A549 (cell line): ENCODE measurements at regions not wholly inside any gene's neighbourhood (a gene's known extent, or its start where the extent isn't known, plus 50 kb on each side); places are given as distances from the start of the nearest gene placed in this dataset.

Experiments
- ATAC-seq, 2 experiments: fragments of 200-7000 bp in 1 of 2; fragments of >200 bp in 1 of 2; cut with Nextera tagmentation in 1 of 2; cut with Tn5 transposase in 1 of 2; 3 replicates each; pipeline versions ENCODE4 v1.8.0 to v1.9.1; 2018 to 2020; ENCODE audit warnings: mild to moderate bottlenecking in 1 of 2, moderate library complexity in 1 of 2
- CTCF ChIA-PET: fragments of 300-600 bp; sonication (Branson Sonifier 250); formaldehyde crosslinking; extraction: SDS; loops from one replicate; lab custom pipeline; 2021; ENCODE audit warnings: antibody characterized with exemption, inconsistent platforms; lab: Yijun Ruan, JAX
- POLR2A ChIA-PET: fragments of 350-600 bp; formaldehyde crosslinking; extraction: SDS; loops from one replicate; lab custom pipeline; 2021; ENCODE audit warnings: antibody characterized with exemption, inconsistent platforms; lab: Yijun Ruan, JAX
- DNase-seq, 2 experiments: peaks; one replicate each; pipeline versions ENCODE4 v3.0.0 to v3.0.0-alpha.2; 2011 to 2016; ENCODE audit warnings: low read depth in 1 of 2, low spot score in 1 of 2
- FAIRE-seq: peaks from 2 replicates; lab custom pipeline; 2011; peaks lifted over from hg19 to GRCh38; lab: Jason Lieb, UNC
- H3K27ac ChIP-seq, 2 experiments: fragments of >200 bp; sonication (Bioruptor Twin); formaldehyde crosslinking; 3 replicates each; pipeline ENCODE4 v1.5.1; 2016 to 2017
- H3K4me1 ChIP-seq: fragments of >200 bp; sonication (Bioruptor Twin); formaldehyde crosslinking; 3 replicates; pipeline ENCODE4 v1.6.1; 2016
- H3K4me2 ChIP-seq: fragments of >200 bp; sonication (Bioruptor Twin); formaldehyde crosslinking; 3 replicates; pipeline ENCODE4 v1.6.1; 2016
- H3K4me3 ChIP-seq: fragments of >200 bp; sonication (Bioruptor Twin); formaldehyde crosslinking; 3 replicates; pipeline ENCODE4 v1.5.1; 2016
- H3K9me3 ChIP-seq: fragments of >200 bp; sonication (Bioruptor Twin); formaldehyde crosslinking; 3 replicates; pipeline ENCODE4 v1.6.1; 2016
- CBX2 ChIP-seq: fragments of 200-600 bp; sonication (generic); IDR thresholded peaks from 2 replicates; pipeline ENCODE4 v1.6.1; 2016; ENCODE audit warnings: low read depth, mild to moderate bottlenecking, borderline replicate concordance
- CHD2 ChIP-seq: fragments of 150-350 bp; IDR thresholded peaks from 2 replicates; pipeline ENCODE4 v1.6.1; 2014; ENCODE audit warnings: low read length; ENCODE audit not compliant: partially characterized antibody
- EP300 ChIP-seq, 2 experiments: fragments of >200 bp; sonication (Bioruptor Twin); formaldehyde crosslinking; IDR thresholded peaks; 2 replicates in 1 of 2; 3 replicates in 1 of 2; pipeline ENCODE4 v1.6.1; 2016 to 2017
- ESRRA ChIP-seq: fragments of 150-350 bp; IDR thresholded peaks from 2 replicates; pipeline ENCODE4 v1.6.1; 2014; ENCODE audit warnings: mild to moderate bottlenecking, low read length, borderline replicate concordance
- KDM1A ChIP-seq: fragments of 200-600 bp; sonication (generic); IDR thresholded peaks from 2 replicates; pipeline ENCODE4 v1.6.1; 2016; ENCODE audit warnings: low read depth, mild to moderate bottlenecking
- MAFK ChIP-seq: fragments of 450-650 bp; IDR thresholded peaks from 2 replicates; pipeline ENCODE4 v1.6.1; 2014; ENCODE audit not compliant: partially characterized antibody
- MAZ ChIP-seq: fragments of 150-350 bp; IDR thresholded peaks from 2 replicates; pipeline ENCODE4 v1.6.1; 2014; ENCODE audit warnings: antibody characterized with exemption, low read depth, low read length, borderline replicate concordance
- MYC ChIP-seq: IDR thresholded peaks from 2 replicates; pipeline ENCODE4 v1.6.1; 2012; ENCODE audit warnings: mild to moderate bottlenecking, inconsistent platforms, low read length, improper control_type of control experiment, borderline replicate concordance
- NFE2L2 ChIP-seq: fragments of 150-350 bp; conservative IDR thresholded peaks from 2 replicates; pipeline ENCODE4 v1.6.1; 2014; ENCODE audit warnings: low read length
- PBX3 ChIP-seq: IDR thresholded peaks from 2 replicates; pipeline ENCODE4 v1.6.1; 2012
- RAD21 ChIP-seq, 2 experiments: fragments of >200 bp in 1 of 2; sonication (Bioruptor Twin) in 1 of 2; formaldehyde crosslinking in 1 of 2; IDR thresholded peaks in 1 of 2; conservative IDR thresholded peaks in 1 of 2; 2 replicates in 1 of 2; 3 replicates in 1 of 2; pipeline ENCODE4 v1.6.1; 2012 to 2018; ENCODE audit warnings: inconsistent platforms in 1 of 2
- RFX5 ChIP-seq: fragments of 450-650 bp; IDR thresholded peaks from 2 replicates; pipeline ENCODE4 v1.7.1; 2014; ENCODE audit warnings: antibody characterized with exemption, mild to moderate bottlenecking, moderate library complexity
- RNF2 ChIP-seq: fragments of 200-600 bp; sonication (generic); IDR thresholded peaks from 2 replicates; pipeline ENCODE4 v1.6.1; 2016; ENCODE audit warnings: low read depth, mild to moderate bottlenecking, antibody characterized with exemption, moderate library complexity, borderline replicate concordance
- WGBS: methylation state at CpG from one replicate; pipeline ENCODE4 v1.1.6; 2017; ENCODE audit errors: missing lambda C conversion rate; 5-methylcytosine and 5-hydroxymethylcytosine counted together
- TF ChIP-seq, protein P1 (sequence below): fragments of 250-450 bp; sonication (Bioruptor Pico); IDR thresholded peaks from 2 replicates; pipeline ENCODE4 v1.5.0; 2021; ENCODE audit warnings: mild to moderate bottlenecking, moderate library complexity, borderline replicate concordance
- TF ChIP-seq, protein P2 (sequence below): fragments of 250-450 bp; sonication (Bioruptor Pico); IDR thresholded peaks from 2 replicates; pipeline ENCODE4 v1.5.0; 2020; ENCODE audit warnings: low read depth, mild to moderate bottlenecking, moderate library complexity

DNA sequence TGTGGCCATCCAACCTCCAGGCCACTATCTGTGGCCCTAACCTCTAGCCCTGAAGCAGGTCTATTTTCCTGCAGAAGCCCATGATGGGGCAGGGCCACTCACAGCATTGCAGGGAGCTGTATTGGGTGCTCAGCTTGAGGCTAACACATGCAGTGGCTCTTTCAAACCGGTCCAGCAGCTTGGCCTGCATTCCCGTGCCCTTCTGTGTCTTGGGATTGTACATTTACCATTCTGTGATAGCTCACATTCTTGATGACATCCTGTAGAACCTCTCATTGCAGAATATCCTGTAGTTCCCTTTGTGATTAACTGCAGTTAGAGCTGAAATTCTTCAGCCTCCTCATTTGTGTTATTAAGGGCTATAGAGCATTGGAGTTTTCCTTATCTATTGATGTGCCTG lies 60.8 kb upstream of the ANKRD34C start:
- CTCF ChIA-PET = interaction anchor here (1.0 to 1.1 kb wide), 2 partner anchors 37 to 141 kb away, joined by 5 read pairs; no protein-coding TSS in a partner anchor
- Histone ChIP-seq H3K27ac (no peak overlapping the region), H3K4me3 (no peak overlapping the region), H3K4me1 (no peaks in the 10 kb centered on the region), H3K9me3 (peaks cover 9% of the 10 kb centered on the region), H3K4me2 (no peak overlapping the region)
- DNase-seq (no peak), ATAC-seq (no peak), FAIRE-seq (no peak)
- POLR2A ChIA-PET = no interaction called here
- TF ChIP-seq KDM1A (no peak), PBX3 (no peak), NFE2L2 (no peak), RFX5 (no peak), EP300 (IDR thresholded peaks at IDR 0.05) (no peak), CHD2 (no peak), RNF2 (no peak), ESRRA (no peak), CBX2 (no peak), MAZ (no peak)
- WGBS = 0% methylated on average over 2 of the region's 2 CpGs

GRCh38 chr15:79219393-79220056 lies 63.0 kb upstream of the ANKRD34C start:
- CTCF ChIA-PET = interaction anchor here (1.0 to 3.5 kb wide), 4 partner anchors 10 to 191 kb away, joined by 3 to 15 read pairs (median 3); no protein-coding TSS in a partner anchor
- Histone ChIP-seq H3K9me3 (peaks cover 13% of the 10 kb centered on the region), H3K4me1 (no peaks in the 10 kb centered on the region), H3K4me3 (no peak overlapping the region)
- DNase-seq = no peak
- no peak for ATAC-seq
- no peak for TF ChIP-seq MYC
- no peak for TF ChIP-seq RFX5
- TF ChIP-seq, protein P1, sequence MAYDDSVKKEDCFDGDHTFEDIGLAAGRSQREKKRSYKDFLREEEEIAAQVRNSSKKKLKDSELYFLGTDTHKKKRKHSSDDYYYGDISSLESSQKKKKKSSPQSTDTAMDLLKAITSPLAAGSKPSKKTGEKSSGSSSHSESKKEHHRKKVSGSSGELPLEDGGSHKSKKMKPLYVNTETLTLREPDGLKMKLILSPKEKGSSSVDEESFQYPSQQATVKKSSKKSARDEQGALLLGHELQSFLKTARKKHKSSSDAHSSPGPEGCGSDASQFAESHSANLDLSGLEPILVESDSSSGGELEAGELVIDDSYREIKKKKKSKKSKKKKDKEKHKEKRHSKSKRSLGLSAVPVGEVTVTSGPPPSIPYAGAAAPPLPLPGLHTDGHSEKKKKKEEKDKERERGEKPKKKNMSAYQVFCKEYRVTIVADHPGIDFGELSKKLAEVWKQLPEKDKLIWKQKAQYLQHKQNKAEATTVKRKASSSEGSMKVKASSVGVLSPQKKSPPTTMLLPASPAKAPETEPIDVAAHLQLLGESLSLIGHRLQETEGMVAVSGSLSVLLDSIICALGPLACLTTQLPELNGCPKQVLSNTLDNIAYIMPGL (CRISPR knock-in tag) = no peak
- TF ChIP-seq, all 56 proteins: peak for 0
- POLR2A ChIA-PET = no interaction called here
- WGBS = 20% methylated on average over 4 of the region's 4 CpGs
- no peak overlapping the region for H3K4me2 ChIP-seq
- FAIRE-seq = no peak
- no peak overlapping the region for H3K27ac ChIP-seq

DNA sequence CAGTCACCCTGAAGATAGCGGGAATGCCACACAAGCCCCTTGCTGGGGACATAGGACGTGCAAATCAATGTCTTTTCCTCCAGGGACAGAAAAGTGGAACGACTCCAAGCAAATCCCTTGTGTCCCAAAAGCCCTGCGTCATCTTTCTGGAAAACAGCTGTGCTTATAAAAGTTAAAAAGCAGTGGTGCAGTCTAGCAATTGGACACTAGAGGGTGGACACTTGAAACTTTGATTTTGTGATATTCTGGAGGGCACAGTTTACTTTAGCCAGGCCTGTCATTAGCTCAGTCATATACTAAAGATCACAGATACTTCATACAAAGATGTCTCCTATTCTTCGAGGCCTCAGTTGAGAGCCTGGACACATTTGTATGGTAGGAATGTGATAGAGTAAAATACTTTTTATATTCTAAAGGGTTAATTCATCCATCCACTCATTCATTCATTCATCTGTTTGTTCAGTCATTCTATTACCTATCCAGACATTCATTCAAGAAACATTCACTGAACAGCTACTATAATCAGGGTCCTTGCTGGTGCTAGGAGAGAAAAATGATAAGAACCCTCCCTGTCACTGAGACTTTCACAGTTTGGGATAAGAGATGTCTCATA lies 63.8 kb upstream of the ANKRD34C start:
- 8% methylated on average over 5 of the region's 5 CpGs for WGBS
- TF ChIP-seq RAD21 (conservative IDR thresholded peaks at IDR 0.05 in 1 of 2, IDR thresholded peaks at IDR 0.05 in 1 of 2) (0 out of 5 replicates have a peak, but pooled peaks of 1 of the 2 experiments have one; percentile 6), KDM1A (no peak)
- peaks cover 13% of the 10 kb centered on the region for H3K9me3 ChIP-seq
- FAIRE-seq (peak; percentile 76), ATAC-seq (peak; percentile 44 to 77; a peak in 3 of 6 replicates), DNase-seq (peak; percentile 40)
- H3K4me1 ChIP-seq = no peaks in the 10 kb centered on the region
- ChIA-PET CTCF (interaction anchor here (1.2 to 3.5 kb wide), 4 partner anchors 9 to 190 kb away, joined by 3 to 15 read pairs (median 7); no protein-coding TSS in a partner anchor), POLR2A (no interaction called here)
- no peak overlapping the region for H3K4me2 ChIP-seq
- no peak overlapping the region for H3K4me3 ChIP-seq
- H3K27ac ChIP-seq = no peak overlapping the region

- FAIRE-seq (no peak), ATAC-seq (no peak; a peak in 1 of 6 replicates)
- H3K27ac ChIP-seq = no peak overlapping the region
- WGBS = 11% methylated on average over 3 of the region's 3 CpGs
- no peak overlapping the region for H3K4me2 ChIP-seq
- CTCF ChIA-PET = interaction anchor here (0.6 to 2.1 kb wide), 3 partner anchors 9 to 802 kb away, joined by 3 to 7 read pairs (median 3); no protein-coding TSS in a partner anchor
- H3K9me3 ChIP-seq = peaks cover 13% of the 10 kb centered on the region; the same call in 2 of the 3 replicates
- TF ChIP-seq MAFK = peak; percentile 51
- TF ChIP-seq, protein P2, sequence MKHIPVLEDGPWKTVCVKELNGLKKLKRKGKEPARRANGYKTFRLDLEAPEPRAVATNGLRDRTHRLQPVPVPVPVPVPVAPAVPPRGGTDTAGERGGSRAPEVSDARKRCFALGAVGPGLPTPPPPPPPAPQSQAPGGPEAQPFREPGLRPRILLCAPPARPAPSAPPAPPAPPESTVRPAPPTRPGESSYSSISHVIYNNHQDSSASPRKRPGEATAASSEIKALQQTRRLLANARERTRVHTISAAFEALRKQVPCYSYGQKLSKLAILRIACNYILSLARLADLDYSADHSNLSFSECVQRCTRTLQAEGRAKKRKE (CRISPR knock-in tag) = no peak
- TF ChIP-seq, all 56 proteins: peak for 1
- DNase-seq = no peak
- H3K4me1 ChIP-seq = no peaks in the 10 kb centered on the region
- POLR2A ChIA-PET = no interaction called here
- no peak overlapping the region for H3K4me3 ChIP-seq
Observed at GRCh38 chr15:79213650-79214049, 68.9 kb upstream of the ANKRD34C start.
